Medulla oblongata (tissue), 1 donor: ENCODE measurements at regions not wholly inside any gene's neighbourhood (a gene's known extent, or its start where the extent isn't known, plus 50 kb on each side); places are given as distances from the start of the nearest gene placed in this dataset.
A peak's percentile ranks its signal among the peaks of the same experiment; 100 is the strongest.

Experiments used
- DNase-seq: peaks from one replicate; pipeline ENCODE4 v3.0.0-alpha.2; 2015; ENCODE audit errors: extremely low spot score

DNA sequence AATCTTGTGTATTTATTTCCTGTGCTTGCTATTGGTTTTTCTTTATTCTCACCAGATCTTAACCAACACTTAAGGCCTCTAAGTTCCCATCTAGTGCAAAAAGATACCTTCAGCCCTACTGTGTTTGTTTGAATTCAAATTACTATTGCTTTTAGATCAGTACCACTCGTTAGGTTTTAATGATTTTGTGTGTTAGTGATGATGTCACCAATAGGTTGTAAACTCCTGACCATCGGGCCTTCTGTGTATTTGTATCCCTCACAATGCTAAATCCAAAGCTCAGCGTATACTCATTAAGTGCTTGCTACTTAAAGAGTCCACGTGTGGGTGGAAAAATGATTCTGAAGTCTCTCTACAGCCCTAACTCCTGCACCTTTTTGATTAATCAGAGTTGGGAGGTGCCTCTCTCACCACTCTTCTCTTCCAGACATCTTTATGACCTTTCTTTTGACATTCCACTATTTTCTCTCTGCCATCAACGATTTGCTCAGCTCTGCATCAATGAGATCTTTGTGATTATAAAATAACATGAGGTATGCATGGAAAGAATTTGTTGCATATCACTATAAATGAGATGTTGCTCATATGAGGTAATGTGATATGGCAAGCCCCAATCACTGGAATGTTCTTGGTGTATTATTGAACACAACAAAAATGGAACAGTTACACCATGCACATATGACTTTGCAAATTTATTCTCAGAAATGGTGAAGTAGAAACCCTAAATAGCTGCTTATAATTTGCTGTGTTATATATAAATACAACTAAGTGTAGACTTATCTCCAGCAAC is 55.1 kb upstream of the LAMA2 start:
- DNase-seq = no peak

DNA sequence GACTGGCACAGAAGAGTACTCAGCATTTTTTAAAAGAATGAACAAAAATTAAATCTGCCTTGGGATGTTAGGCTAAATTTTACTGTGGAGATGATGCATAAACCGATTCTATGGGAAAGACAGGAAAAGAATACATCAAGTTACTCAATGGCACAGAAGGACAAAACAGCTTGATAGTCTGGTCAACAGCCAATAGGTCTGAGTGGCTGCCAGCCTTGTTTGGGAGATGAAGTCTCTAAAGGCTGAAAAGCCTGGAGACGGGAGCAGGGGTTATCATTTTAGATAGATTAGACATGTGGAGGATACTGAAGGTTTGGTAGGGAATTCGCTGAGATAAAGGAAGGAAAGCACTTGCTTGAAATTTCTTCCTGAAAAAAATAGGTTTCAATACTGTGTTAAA is 56.3 kb upstream of the LAMA2 start:
- no peak for DNase-seq

DNA sequence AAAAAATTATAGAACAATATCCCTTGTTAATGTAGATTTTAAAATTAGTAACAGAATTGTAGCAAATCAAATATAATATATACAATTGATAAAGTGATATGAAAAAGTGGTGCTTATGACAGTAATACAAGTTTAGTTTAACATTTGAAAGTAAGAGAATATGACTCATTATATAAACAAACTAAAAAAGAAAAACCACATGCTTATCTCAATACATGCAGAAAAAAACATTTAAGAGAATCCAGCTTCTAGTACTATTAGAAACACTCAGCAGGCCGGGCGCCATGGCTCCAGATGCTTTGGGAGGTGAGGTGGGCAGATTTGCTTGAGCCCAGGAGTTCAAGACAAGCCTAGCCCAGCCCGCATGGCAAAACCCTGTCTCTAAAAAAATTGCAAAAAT is 60.7 kb upstream of the LAMA2 start:
- no peak for DNase-seq

DNA sequence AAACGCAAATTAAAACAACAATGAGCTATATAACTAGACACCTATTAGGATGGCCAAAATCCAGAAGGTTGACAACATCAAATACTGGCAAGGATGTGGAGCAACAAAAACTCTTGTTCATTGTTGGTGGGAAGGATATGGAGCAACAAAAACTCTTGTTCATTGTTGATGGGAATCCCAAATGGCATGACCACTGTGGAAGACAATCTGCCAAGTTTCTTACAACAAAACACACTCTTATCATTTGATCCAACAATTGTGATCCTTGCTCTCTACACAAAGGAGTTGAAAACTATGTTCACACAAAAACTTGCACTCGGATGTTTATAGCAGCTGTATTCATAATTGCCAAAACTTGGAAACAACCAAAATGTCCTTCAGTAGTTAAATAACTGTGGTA is 61.8 kb upstream of the LAMA2 start:
- peak; percentile 23 for DNase-seq

DNA sequence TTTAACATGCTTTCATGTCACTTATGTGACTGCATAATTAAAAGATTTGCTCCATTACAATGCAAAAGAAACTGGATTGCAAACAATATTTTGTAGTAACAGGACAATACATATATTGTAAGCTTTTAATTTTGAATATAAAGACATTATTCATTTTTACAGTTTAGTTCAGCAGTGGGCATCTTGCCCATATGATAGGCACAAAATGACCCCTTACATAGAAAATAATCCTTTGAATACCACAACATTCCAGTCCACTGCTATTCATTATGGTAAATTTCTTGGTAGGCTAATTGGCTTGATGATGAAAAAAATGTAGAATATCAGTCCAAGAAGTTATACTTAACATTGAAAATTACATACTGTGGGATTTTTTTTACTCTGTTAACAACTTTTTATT is 74.1 kb upstream of the LAMA2 start:
- no peak for DNase-seq

DNA sequence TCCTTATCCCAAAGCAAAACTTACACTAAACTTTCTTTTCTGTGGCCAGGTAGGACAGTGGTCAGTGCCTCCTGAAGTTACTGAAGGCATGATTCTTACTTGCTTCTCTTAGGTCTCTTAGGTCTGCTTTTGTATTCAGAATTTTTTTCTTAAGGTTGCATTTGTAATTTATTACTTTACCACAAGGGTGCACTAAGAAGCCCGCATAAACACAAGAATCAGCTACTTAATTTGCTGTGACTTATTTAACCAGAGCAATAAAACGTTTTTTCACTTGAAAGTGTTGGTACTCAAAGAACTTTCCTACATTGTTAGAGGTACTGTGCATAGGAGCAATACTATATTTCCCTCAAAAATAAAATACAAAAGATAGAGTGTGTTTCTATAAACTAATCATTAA is 75.4 kb upstream of the LAMA2 start:
- peak; percentile 27 for DNase-seq

DNA sequence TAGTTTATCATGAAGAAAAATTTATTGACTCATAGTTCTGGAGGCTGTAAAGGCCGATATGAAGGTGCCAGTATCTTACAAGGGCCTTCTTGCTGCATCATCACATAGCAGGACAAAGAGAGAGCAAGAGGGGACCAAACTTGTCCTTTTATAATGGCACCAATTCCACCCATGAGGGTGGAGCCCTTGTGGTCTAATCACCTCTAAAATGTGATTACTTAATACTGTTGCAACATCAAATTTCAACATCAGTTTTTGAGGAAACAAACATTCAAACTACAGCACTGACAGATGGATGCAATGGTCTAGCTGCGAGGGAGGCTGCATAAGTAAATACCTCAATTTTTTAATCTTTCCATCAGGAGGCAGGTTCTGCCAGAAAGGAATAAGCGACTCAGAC is 76.7 kb upstream of the LAMA2 start:
- DNase-seq = no peak

DNA sequence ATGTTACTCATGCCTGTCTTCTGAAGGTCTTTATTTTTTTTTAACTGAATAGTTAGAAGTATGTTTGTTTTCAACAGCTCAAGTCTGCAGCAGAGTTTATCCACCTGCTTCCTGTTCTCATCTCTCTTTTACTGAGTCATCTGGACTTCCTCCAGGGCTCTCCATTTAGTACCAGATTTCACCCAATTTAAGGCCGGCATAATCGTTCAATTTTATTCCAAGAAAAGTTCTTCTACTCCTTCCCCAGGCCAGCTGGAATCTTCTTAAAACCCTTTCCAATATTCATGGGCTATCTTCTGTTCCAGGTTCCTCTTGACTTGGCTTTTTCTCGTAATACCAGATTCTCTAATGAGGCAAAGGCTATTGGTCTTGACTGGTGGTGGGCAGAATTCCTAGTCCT is 79.0 kb upstream of the LAMA2 start:
- peak; percentile 40 for DNase-seq

DNA sequence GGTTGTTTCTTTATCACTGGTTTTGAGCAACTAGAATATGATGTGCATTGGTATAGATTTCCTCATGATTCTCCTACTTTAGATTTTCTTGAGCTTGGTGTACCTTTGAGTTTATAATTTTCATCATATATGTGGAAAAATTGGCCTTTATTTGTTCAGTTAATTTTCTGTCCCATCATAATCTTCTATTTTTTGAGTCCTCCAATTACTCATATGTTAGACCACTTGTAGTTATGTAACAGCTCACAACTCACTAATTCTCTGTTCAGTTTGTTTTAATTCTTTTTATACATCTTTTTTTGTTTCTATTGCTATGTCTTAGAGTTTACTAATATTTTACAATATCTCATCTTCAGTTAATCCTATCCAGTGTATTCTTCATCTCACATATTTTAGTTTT is 81.3 kb upstream of the LAMA2 start:
- no peak for DNase-seq

DNA sequence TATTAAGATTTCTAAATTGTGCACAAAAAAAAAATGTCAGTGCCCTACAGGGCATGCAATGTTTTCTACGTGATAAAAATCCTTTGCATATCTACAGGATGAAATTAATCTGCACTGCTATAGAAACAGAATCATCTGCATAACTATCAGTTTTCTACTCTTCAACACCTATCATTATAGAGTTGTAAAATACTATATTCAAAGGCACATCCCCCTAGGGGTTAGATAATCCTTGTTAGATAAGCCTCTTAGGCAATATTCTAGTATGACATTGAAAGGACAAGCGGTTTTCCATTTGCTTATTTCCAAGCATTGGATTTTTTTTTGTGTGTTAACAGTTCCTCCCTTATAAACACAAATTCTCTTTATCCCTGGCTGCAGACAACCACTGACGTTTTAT is 98.7 kb upstream of the LAMA2 start:
- no peak for DNase-seq

DNA sequence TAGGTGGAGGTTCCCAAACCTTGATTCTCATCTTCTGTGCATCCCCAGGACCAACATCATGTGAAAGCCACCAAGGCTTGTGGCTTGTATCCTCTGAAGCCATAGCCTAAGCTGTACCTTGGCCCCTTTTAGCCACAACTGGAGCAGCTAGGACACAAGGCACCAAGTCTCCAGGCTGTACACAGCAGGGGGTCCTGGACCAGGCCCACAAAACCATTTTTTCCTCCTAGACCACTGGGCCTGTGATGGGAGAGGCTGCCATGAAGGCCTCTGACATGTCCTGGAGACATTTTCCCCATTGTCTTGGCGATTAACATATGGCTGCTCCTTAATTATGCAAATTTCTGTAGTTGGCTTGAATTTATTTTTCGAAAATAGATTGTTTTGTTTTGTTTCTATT is 114.8 kb upstream of the LAMA2 start:
- no peak for DNase-seq

DNA sequence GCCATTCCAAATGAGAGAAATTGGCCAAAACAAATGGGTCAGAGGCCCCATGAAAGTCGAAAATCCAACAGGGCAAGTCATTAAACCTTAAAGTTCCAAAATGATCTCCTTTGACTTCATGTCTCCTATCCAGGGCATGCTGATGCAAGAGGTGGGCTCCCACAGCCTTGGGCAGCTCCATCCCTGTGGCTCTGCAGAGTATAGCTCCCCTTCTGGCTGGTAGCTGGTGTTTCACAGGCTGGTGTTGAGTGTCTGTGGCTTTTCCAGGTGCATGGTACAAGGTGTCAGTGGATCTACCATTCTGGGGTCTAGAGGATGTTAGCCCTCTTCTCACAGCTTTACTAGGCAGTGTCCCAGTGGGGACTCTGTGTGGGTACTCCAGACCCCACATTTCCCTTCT is 115.2 kb upstream of the LAMA2 start:
- DNase-seq = no peak

DNA sequence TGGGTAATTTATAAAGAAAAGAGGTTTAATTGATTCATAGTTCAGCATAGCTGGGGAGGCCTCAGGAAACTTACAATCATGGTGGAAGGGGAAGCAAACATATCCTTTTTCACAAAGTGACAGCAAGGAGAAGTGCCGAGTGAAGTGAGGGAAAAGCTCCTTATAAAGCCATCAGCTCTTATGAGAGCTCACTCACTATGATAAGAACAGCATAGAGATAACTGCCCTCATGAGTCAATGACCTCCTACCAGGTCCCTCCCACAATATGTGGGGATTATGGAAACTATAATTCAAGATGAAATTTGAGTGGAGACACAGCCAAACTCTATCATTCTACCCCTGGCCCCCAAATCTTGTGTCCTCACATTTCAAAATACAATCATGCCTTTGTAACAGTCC is 115.8 kb upstream of the LAMA2 start:
- no peak for DNase-seq

DNA sequence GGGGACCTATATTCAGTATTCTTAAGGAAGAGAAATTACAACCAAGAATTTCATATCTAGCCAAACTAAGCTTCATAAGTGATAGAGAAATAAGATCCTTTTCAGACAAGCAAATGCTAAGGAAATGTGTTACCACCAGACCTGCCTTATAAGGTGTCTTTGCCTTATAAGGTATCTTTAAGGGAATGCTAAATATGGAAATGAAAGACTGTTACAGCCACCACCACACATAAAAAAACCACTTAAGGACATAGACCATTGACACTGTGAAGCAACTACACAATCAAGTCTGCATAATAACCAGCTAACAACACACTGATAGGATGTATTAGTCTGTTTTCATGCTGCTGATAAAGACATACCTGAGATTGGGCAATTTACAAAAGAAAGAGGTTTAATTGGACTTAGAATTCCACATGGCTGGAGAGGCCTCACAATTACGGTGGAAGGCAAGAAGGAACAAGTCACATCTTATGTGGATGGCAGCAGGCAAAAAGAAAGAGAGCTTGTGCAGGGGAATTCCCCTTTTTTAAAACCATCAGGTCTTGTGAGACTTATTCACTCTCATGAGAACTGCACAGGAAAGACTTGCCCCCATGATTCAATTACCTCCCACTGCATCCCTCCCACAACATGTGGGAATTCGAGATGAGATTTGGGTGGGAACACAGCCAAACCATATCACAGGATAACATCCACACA is 119.2 kb upstream of the LAMA2 start:
- no peak for DNase-seq

DNA sequence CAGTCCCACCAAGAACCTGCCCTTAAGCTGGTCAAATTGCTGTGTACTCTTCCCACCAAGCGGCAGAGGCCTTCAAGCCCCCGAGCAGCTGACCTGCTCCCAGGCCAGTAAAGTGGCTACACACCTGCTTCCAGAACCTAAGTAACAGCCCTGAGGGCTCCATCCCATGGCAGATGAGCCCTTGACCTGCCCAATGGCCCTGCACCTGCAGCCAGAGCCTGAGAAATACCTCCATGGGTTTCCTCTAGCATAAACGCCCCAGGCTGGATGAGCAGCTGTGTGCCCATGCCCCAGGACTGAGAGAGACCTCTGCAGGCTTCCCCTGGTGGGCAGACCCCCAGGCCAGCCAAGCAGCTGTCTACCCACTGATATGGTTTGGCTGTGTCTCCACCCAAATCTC is 123.0 kb upstream of the LAMA2 start:
- no peak for DNase-seq

DNA sequence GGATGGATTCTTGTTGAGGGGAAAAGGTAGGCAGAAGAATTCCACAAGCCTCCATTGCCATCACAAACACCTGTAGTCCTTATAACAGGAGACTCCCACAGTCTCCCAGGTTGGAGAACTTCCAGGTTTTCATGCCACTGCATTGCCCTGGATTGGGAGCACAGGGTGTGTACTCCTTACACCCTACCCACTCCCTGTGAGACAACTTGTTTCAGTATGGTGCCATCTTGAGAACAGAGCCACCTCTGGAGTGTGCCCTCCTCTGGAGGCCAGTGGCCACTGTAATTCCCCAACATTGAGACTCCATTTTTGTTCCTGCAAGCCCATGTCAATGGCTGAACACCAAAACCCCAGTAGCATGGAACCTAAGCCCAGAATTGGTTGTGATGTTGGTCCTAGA is 123.5 kb upstream of the LAMA2 start:
- no peak for DNase-seq

DNA sequence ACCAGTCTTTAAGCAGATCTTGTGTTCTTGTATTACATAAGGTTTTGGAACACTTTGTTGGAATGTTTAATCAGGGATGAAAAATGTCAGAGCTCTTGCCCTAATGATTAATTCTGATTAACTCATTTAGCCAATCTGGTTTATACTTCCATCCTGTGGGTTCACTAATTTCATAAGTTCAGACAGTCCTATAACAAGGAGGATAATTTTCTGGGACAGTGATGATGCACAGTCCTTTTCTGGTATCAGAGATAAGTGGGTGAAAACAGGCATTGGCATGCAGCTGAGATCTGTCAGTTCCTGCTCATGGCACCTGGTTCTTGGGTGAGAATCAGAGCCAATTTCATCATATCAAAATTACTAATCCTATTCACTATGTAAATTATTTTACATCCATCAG is 125.0 kb upstream of the LAMA2 start:
- DNase-seq = no peak

DNA sequence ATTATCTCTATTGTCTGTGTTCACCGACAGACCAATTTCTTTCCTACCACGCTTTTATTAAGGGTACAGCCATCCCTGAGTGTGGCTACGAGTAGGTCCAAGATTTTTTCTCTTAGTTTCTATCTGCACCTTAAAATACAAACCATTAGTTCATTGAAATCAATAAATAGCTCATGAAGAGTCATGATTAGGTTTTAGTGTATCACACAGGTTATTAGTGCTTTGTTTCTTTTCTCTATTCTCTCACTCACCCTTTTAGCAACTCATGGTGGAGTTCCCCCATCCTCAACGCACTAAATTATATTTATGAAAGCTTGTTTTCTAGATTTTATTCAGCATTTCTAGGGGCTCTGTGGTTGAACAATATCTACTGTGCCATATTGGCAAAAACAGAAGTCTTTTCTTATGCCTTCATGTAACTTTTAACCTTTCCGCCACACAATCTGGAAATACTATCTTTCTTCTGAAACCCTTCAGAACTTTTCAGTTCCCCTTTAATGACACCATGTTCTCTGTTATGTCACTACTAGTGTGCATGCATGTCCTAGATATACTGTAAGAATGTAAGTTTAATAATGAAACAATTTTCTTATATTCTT is 128.2 kb upstream of the LAMA2 start:
- DNase-seq = no peak

DNA sequence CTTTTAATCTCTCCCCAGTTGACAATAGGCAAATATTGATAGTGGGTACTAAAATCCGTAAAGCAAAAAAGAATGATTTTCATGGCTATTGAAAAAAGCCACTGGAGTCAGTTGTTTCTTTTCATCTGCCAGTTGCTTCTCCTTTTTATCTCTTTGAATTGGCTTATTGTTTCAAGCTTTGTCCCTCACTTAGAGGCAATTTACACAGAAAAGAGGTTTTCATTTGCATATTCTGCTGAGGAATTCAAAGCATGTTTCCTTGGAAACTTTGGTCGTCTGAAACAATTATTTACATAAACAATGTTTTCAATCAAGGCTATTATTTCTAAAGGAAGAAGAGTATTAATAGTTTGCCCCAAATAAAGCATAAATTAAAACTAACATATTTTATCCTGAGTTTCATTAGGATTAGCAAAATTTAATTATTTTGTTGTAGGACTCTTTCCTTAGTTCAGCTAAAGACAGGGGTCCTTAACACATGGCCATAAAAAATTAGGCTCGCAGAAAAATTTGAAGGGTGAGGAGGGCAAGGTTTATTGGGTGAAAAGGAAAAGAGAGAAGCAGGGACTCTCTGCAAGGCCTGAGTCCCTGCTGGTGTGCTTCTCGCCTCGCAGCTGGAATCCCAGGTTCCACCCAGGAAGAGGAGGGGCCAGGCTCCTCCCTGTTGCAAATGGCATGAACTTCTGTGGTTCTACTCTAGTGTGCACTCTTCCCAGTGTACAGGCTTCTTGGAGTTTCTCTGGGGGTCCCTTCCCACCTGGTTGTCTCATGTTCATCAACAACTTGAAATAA is 138.8 kb upstream of the LAMA2 start:
- peak; percentile 63 for DNase-seq

DNA sequence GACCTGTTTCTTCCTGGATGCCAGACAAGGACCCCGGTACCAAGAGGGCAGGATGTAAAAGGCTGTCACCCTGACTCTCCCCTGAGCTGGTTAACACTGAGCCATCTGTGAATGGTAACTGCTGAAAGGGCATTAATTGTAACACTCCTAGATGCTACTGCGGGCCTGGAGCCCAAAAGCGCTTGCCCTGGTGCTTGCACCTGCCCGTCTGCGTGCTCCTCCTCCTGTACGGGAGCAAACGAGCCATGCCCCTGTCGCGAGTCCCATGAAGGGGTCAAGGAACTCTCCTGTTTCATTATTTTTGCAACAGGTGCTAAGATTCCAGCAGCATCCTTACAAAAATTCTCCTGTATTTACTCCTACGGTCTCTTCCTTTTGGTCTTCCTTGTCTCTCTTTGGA is 140.0 kb upstream of the LAMA2 start:
- no peak for DNase-seq

DNA sequence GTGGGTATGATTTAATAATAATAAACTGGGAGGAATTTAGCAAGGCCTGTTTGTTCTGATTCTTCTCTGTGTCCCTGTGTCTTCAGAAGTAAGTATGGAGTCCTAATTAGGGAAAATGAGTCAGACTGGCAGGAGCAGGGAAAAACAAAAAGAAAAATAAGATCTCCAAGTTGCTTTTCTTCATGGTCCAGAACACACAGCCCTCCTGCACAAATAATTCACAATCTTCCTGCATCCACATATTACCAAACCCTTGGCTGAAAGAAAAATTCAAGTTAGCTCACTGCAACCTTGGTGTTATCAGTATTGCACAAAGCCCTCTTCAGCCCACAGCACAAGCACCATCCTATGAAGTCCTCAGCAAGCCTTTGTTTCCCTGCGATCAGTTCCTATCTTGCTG is 142.0 kb upstream of the LAMA2 start:
- no peak for DNase-seq

DNA sequence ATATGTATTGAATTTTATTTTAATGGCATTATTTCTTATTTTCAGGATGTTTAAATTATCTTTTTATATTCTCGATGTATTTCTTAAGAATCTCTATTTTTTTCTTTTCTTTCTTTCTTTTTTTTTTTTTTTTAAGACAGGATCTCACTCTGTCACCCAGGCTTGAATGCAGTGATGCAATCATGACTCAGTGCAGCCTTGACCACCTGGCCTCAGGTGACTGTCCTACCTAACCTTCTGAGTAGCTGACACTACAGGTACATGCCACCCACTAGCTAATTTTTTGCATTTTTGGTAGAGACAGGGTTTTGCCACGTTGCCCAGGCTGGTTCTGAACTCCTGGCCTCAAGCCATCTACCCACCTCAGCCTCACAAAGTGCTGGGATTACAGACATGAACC is 143.8 kb upstream of the LAMA2 start:
- no peak for DNase-seq
